GM12891 (cell line): ENCODE measurements at regions not wholly inside any gene's neighbourhood (a gene's known extent, or its start where the extent isn't known, plus 50 kb on each side); places are given as distances from the start of the nearest gene placed in this dataset.

Experiments
- PAX5 ChIP-seq: IDR thresholded peaks from 2 replicates; pipeline ENCODE4 v1.6.1; 2011; ENCODE audit warnings: low read length, moderate library complexity, mild to moderate bottlenecking; ENCODE audit not compliant: insufficient read depth, severe bottlenecking
- POLR2A ChIP-seq: IDR thresholded peaks from 2 replicates; pipeline ENCODE4 v1.6.1; 2011; ENCODE audit warnings: low read depth, low read length, control low read depth
- POLR2AphosphoS5 ChIP-seq: IDR thresholded peaks from 2 replicates; pipeline ENCODE4 v1.6.1; 2011; ENCODE audit warnings: low read depth, low read length, control low read depth
- POU2F2 ChIP-seq: IDR thresholded peaks from 2 replicates; pipeline ENCODE4 v1.6.1; 2011; ENCODE audit warnings: low read depth, mild to moderate bottlenecking, control low read depth, low read length, moderate library complexity
- SPI1 ChIP-seq: IDR thresholded peaks from 2 replicates; pipeline ENCODE4 v1.6.1; 2011; ENCODE audit warnings: low read depth, low read length, control low read depth
- TAF1 ChIP-seq: IDR thresholded peaks from 2 replicates; pipeline ENCODE4 v1.6.1; 2011; ENCODE audit warnings: low read depth, low read length, control low read depth

DNA sequence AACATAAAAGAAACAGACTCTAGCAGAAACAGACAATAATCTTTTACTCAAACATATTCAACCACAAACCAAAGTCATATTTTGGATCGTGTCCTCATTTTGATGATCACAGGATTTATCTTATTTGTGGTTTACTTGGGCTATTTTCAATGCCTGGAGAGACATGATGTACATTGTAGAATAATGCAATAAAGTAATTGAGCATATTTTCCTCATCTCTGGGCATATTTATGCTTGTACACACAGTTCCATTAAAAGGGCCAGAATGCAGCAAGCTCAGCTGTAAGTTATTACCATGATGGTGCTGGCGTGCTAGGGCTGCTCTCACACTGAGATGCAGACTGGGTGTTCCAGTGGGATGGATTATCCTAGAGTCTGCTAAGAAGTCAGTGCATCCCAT, 456.7 kb downstream of the TLE4 start:
- TF ChIP-seq POLR2A, result no peak
- TF ChIP-seq POLR2AphosphoS5, result no peak
- no peak for TF ChIP-seq SPI1
- no peak for TF ChIP-seq TAF1
- no peak for TF ChIP-seq POU2F2
- TF ChIP-seq PAX5, result no peak
